ENCODE measurements at regions not wholly inside any gene's neighbourhood (a gene's known extent, or its start where the extent isn't known, plus 50 kb on each side); places are given as distances from the start of the nearest gene placed in this dataset.

DNA sequence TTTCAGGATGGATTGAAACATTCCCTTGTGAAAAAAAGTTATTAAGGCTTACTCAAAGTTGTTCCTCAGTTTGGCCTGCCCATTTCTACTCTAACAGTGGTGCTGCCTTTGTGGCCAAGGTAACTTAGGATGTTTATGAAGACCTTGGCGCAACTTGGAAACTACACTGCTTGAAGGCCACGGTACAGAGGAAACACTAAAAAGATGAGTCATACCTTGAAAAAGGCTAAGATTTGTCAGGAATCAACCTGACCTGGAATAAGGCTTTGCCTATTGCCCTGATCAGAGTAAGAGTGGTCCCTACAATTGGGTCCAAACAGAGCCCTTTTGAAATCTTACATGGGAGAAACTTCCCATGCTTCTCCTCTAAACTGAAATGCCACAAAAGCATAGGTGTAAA, 119.9 kb upstream of the MOCS1 start:
- TF ChIP-seq CTCF (IDR thresholded peaks at IDR 0.05; ENCODE audit: insufficient read depth, low read length, poor library complexity, severe bottlenecking): no peak
- H3K36me3 ChIP-seq (ENCODE audit: control insufficient read depth, insufficient read depth, low read length): no peaks in the 10 kb centered on the region
- H3K27me3 ChIP-seq (replicated peaks; ENCODE audit: control insufficient read depth, insufficient read depth, low read length): no peaks in the 10 kb centered on the region
- DNase-seq (ENCODE audit: extremely low read depth, insufficient read length): no peak
- H3K4me3 ChIP-seq (replicated peaks; ENCODE audit: low read depth, low read length): no peak overlapping the region

DNA sequence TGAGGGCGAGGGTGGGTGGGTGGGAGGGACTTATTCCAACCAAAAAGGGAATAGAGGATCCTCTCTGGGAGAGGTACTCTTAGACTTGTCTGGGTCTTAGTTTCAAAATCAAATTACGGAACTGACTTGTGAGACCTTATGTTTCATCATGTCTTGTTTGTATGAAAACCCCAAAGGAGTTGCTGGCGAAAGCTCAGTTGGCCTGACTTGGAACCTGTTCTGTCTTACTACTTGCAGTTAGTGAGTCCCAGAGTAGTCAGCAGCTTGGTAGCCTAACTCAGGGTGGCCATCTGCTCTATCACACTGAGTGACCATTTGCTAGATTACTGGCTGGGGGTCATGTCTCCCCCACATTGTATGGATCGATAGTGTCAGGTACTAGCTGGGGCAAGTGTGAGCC, 114.9 kb upstream of the MOCS1 start:
- no peaks in the 10 kb centered on the region for H3K36me3 ChIP-seq (ENCODE audit: control insufficient read depth, insufficient read depth, low read length)
- TF ChIP-seq CTCF (IDR thresholded peaks at IDR 0.05; ENCODE audit: insufficient read depth, low read length, poor library complexity, severe bottlenecking): no peak
- no peaks in the 10 kb centered on the region; the same call in 1 of the 2 replicates for H3K27me3 ChIP-seq (replicated peaks; ENCODE audit: control insufficient read depth, insufficient read depth, low read length)
- DNase-seq (ENCODE audit: extremely low read depth, insufficient read length): no peak
- H3K4me3 ChIP-seq (replicated peaks; ENCODE audit: low read depth, low read length): no peak overlapping the region

DNA sequence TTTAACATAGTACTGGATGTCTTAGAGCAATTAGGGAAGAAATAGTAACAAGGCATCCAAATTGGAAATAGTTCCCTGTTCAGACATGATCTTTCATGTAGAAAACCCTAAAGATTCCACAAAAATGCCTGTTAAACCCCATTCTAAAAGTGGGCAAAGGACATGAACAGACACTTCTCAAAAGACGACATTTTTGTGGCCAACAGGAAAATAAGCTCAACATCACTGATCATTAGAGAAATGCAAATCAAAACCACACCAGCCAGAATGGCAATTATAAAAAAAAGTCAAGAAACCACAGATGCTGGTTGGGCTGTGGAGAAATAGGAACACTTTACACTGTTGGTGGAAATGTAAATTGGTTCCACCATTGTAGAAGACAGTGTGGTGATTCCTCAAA, 109.9 kb upstream of the MOCS1 start:
- TF ChIP-seq CTCF (IDR thresholded peaks at IDR 0.05; ENCODE audit: insufficient read depth, low read length, poor library complexity, severe bottlenecking): no peak
- Histone ChIP-seq H3K27me3 (replicated peaks; ENCODE audit: control insufficient read depth, insufficient read depth, low read length) (no peaks in the 10 kb centered on the region; the same call in 1 of the 2 replicates), H3K4me3 (replicated peaks; ENCODE audit: low read depth, low read length) (no peak overlapping the region), H3K36me3 (ENCODE audit: control insufficient read depth, insufficient read depth, low read length) (no peaks in the 10 kb centered on the region)
- no peak for DNase-seq (ENCODE audit: extremely low read depth, insufficient read length)

- no peak for DNase-seq (ENCODE audit: extremely low read depth, insufficient read length)
- H3K27me3 ChIP-seq (replicated peaks; ENCODE audit: control insufficient read depth, insufficient read depth, low read length): no peaks in the 10 kb centered on the region
- no peak for TF ChIP-seq CTCF (IDR thresholded peaks at IDR 0.05; ENCODE audit: insufficient read depth, low read length, poor library complexity, severe bottlenecking)
- H3K36me3 ChIP-seq (ENCODE audit: control insufficient read depth, insufficient read depth, low read length): no peaks in the 10 kb centered on the region
- H3K4me3 ChIP-seq (replicated peaks; ENCODE audit: low read depth, low read length): no peak overlapping the region
These were observed 108.0 kb upstream of the MOCS1 start for GRCh38 chr6:40042232-40042631.

GRCh38 chr6:40039042-40039441, 104.8 kb upstream of the MOCS1 start:
- no peak for TF ChIP-seq CTCF (IDR thresholded peaks at IDR 0.05; ENCODE audit: insufficient read depth, low read length, poor library complexity, severe bottlenecking)

DNA sequence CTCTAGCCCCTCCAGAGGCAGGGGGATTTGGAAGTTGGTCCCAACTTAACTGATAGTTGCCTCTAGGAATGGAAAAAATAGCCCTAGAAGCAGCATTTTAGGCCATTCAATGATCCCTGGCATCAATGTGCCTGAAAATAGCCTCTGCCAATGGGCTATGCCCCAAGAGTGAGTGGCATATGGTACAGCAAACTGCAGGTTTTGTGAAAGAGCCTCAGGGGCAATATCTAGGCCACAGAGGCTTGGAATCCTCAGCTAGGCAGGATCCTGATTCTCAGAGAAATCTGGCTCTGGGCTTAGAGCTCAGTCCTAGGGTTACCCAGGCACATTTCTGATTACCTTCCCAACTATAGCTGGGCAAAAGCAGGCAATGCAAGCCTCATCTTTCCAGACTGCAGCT, 104.4 kb upstream of the MOCS1 start:
- H3K4me3 ChIP-seq (replicated peaks; ENCODE audit: low read depth, low read length): no peak overlapping the region
- H3K36me3 ChIP-seq (ENCODE audit: control insufficient read depth, insufficient read depth, low read length): no peaks in the 10 kb centered on the region
- no peak for TF ChIP-seq CTCF (IDR thresholded peaks at IDR 0.05; ENCODE audit: insufficient read depth, low read length, poor library complexity, severe bottlenecking)
- DNase-seq (ENCODE audit: extremely low read depth, insufficient read length): no peak
- no peaks in the 10 kb centered on the region for H3K27me3 ChIP-seq (replicated peaks; ENCODE audit: control insufficient read depth, insufficient read depth, low read length)

More at GRCh38 chr6:40039042-40039441, 104.8 kb upstream of the MOCS1 start:
- no peaks in the 10 kb centered on the region for H3K36me3 ChIP-seq (ENCODE audit: control insufficient read depth, insufficient read depth, low read length)
- DNase-seq (ENCODE audit: extremely low read depth, insufficient read length): no peak
- no peak overlapping the region for H3K4me3 ChIP-seq (replicated peaks; ENCODE audit: low read depth, low read length)
- H3K27me3 ChIP-seq (replicated peaks; ENCODE audit: control insufficient read depth, insufficient read depth, low read length): no peaks in the 10 kb centered on the region
